ENCODE measurements at regions not wholly inside any gene's neighbourhood (a gene's known extent, or its start where the extent isn't known, plus 50 kb on each side); places are given as distances from the start of the nearest gene placed in this dataset.

DNA sequence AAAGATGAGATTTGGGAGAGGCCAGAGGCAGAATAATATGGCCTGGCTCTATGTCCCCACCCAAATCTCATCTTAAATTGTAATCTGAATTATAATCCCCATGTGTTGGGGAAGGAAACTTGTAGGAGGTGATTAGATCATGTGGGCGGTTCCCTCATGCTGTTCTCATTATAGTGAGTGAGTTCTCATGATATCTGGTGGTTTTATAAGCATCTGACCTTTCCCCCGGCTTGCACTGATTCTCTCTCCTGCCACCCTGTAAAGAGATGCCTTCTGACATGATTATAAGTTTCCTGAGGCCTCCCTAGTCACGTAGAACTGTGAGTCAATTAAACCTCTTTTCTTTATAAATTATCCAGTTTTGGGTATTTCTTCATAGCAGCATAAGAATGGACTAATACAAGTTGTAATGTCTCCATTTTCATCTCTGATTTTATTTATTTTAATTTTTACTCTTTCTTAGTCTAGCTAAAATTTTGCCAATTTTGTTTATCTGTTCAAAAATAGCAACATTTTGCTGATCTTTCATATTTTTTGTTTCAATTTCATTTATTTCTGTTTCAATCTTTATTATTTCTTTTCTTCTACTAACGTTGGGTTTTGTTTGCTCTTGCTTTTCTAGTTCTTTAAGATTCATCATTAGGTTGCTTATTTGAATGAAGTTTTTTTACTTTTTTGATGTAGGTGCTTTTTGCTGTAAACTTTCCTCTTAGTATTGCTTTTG is 67.0 kb upstream of the ZRANB2 start:
- ATAC-seq: no peak
- CTCF ChIA-PET: no interaction called here
- 0% methylated on average over 4 of the region's 4 CpGs for WGBS (ENCODE audit: missing lambda C conversion rate)
- no peak for FAIRE-seq
- no peak overlapping the region for H3K4me3 ChIP-seq
- H3K4me2 ChIP-seq: no peak overlapping the region
- no peaks in the 10 kb centered on the region for H3K4me1 ChIP-seq
- TF ChIP-seq MAFK (IDR thresholded peaks at IDR 0.05; ENCODE audit: partially characterized antibody): peak; percentile 47
- no peak for TF ChIP-seq JUNB (IDR thresholded peaks at IDR 0.05)
- H3K27ac ChIP-seq: no peak overlapping the region
- no peaks in the 10 kb centered on the region for H3K9me3 ChIP-seq
- DNase-seq (ENCODE audit: low read depth in 1 of 2, low spot score in 1 of 2): no peak
- POLR2A ChIA-PET: no interaction called here

DNA sequence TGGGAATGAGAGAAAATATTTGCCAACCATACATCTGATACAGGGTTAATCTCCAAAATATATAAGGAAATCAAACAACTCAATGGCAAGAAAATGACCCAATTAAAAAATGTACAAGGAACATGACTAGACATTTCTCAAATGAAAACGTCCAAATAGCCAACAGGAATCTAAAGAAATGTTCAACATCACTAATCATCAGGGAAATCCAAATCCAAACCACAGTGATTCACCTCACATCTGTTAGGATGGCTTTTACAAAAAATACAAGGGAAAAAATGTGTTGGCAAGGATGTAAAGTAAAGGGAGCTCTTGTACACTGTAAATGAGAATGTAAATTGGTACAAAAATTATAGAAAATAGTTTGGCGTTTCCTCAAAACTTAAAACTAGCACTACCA is 54.7 kb upstream of the ZRANB2 start:
- no peak for FAIRE-seq
- DNase-seq (ENCODE audit: low read depth in 1 of 2, low spot score in 1 of 2): no peak
- Histone ChIP-seq H3K9me3 (no peaks in the 10 kb centered on the region), H3K4me3 (no peak overlapping the region), H3K27ac (no peak overlapping the region), H3K4me2 (no peak overlapping the region), H3K4me1 (no peaks in the 10 kb centered on the region)
- CTCF ChIA-PET: no interaction called here
- TF ChIP-seq CHD2 (IDR thresholded peaks at IDR 0.05; ENCODE audit: low read length, partially characterized antibody): no peak
- no peak for TF ChIP-seq HOXB5 (CRISPR knock-in tag; IDR thresholded peaks at IDR 0.05)
- TF ChIP-seq NPAS2 (CRISPR knock-in tag; IDR thresholded peaks at IDR 0.05; ENCODE audit: borderline replicate concordance): no peak
- TF ChIP-seq EHF (CRISPR knock-in tag; IDR thresholded peaks at IDR 0.05): no peak
- TF ChIP-seq JUNB (IDR thresholded peaks at IDR 0.05): no peak
- TF ChIP-seq HEYL (CRISPR knock-in tag; IDR thresholded peaks at IDR 0.05): no peak
- TF ChIP-seq CHD4 (IDR thresholded peaks at IDR 0.05; ENCODE audit: borderline replicate concordance): no peak
- TF ChIP-seq HOXA7 (CRISPR knock-in tag; IDR thresholded peaks at IDR 0.05): no peak
- TF ChIP-seq RFX5 (IDR thresholded peaks at IDR 0.05): no peak
- no peak for TF ChIP-seq ESRRA (IDR thresholded peaks at IDR 0.05; ENCODE audit: borderline replicate concordance, low read length)
- TF ChIP-seq, protein P1, sequence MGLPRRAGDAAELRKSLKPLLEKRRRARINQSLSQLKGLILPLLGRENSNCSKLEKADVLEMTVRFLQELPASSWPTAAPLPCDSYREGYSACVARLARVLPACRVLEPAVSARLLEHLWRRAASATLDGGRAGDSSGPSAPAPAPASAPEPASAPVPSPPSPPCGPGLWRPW (IDR thresholded peaks at IDR 0.05): no peak
- no peak for TF ChIP-seq MYC (IDR thresholded peaks at IDR 0.05; ENCODE audit: borderline replicate concordance, low read length)
- TF ChIP-seq, protein P2, sequence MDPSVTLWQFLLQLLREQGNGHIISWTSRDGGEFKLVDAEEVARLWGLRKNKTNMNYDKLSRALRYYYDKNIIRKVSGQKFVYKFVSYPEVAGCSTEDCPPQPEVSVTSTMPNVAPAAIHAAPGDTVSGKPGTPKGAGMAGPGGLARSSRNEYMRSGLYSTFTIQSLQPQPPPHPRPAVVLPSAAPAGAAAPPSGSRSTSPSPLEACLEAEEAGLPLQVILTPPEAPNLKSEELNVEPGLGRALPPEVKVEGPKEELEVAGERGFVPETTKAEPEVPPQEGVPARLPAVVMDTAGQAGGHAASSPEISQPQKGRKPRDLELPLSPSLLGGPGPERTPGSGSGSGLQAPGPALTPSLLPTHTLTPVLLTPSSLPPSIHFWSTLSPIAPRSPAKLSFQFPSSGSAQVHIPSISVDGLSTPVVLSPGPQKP (IDR thresholded peaks at IDR 0.05; ENCODE audit: low read depth, low read length): no peak
- TF ChIP-seq NFE2L2 (conservative IDR thresholded peaks at IDR 0.05; ENCODE audit: low read length): no peak
- TF ChIP-seq RARB (CRISPR knock-in tag; IDR thresholded peaks at IDR 0.05): no peak
- no peak for TF ChIP-seq FOSL2 (IDR thresholded peaks at IDR 0.05)
- no peak for TF ChIP-seq FOSL2 (CRISPR knock-in tag; IDR thresholded peaks at IDR 0.05)
- TF ChIP-seq, protein P3, sequence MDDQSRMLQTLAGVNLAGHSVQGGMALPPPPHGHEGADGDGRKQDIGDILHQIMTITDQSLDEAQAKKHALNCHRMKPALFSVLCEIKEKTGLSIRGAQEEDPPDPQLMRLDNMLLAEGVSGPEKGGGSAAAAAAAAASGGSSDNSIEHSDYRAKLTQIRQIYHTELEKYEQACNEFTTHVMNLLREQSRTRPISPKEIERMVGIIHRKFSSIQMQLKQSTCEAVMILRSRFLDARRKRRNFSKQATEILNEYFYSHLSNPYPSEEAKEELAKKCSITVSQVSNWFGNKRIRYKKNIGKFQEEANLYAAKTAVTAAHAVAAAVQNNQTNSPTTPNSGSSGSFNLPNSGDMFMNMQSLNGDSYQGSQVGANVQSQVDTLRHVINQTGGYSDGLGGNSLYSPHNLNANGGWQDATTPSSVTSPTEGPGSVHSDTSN (IDR thresholded peaks at IDR 0.05): no peak
- TF ChIP-seq, protein P4, sequence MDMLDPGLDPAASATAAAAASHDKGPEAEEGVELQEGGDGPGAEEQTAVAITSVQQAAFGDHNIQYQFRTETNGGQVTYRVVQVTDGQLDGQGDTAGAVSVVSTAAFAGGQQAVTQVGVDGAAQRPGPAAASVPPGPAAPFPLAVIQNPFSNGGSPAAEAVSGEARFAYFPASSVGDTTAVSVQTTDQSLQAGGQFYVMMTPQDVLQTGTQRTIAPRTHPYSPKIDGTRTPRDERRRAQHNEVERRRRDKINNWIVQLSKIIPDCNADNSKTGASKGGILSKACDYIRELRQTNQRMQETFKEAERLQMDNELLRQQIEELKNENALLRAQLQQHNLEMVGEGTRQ (IDR thresholded peaks at IDR 0.05): no peak
- no peak for TF ChIP-seq GATA3 (IDR thresholded peaks at IDR 0.05; ENCODE audit: borderline replicate concordance)
- 36% methylated on average over 2 of the region's 2 CpGs for WGBS (ENCODE audit: missing lambda C conversion rate)
- ATAC-seq: no peak
- POLR2A ChIA-PET: no interaction called here
